ENCODE measurements at regions not wholly inside any gene's neighbourhood (a gene's known extent, or its start where the extent isn't known, plus 50 kb on each side); places are given as distances from the start of the nearest gene placed in this dataset.
"Not testable (repeated sequence)": the region's sequence is repeated elsewhere in the genome, so short reads cannot be mapped to it uniquely, and the experiment has no call there.

DNA sequence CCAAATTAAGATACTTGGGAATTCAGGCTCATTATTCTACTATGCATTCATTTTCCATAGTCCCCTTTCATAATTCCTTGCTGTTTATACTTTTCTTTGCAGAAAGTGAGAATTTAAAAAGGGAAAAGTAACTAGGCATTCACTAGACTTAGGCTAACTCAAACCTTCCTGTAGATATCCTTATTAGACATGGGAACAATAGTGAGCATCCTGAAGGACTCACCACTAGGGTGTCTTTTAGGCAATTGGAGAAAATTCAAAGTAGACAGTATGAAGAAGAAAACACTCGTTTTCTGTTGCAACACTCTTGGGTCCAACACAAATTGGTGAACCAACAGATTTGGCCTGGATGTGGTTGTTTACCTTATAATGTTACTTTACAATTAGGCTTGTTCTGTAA lies 213.2 kb upstream of the GRIN3A start:
- DNase-seq: no peak

- DNase-seq: no peak
Observed at GRCh38 chr9:101931756-101932155, 193.3 kb upstream of the GRIN3A start.

- no peak for DNase-seq
Observed at GRCh38 chr9:101930783-101931182, 192.3 kb upstream of the GRIN3A start.

DNA sequence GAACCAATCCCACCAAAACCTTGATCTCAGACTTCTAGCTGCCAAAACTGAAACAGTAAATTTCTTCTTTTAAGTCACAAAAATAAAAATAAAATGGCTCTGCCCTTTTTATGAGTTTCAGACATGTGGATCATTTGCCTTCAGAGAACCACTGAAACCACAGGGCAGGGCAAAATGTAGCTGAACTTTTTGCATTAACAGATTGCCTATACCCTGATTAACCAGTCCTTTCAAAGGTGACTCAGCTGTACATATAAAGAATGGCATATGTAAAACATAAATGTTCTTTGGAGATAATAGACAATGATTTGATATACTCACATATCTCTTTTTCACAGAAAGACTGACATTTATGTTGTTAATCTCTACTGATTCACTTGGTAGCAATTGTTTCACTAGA lies 187.1 kb upstream of the GRIN3A start:
- DNase-seq: no peak

DNA sequence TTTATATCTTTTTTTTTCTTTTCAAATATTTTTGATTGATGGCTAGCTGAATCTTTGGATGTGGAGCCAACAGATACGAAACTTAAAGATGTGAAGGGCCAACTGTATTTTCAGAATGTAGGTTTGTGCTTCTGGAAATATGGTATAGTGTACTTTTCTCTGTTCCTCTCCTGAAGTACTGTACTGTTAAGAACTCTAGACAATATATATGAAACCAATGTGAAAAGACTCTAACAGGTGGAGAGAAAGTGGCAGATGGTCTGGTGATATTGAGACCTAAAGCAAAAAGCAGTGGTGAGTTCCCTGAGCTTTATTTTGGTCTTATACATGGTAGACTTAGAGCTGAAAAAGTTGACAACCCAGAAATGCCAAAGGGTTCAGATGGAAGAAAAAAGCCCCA lies 185.0 kb upstream of the GRIN3A start:
- no peak for DNase-seq

GRCh38 chr9:101916948-101917347 lies 178.5 kb upstream of the GRIN3A start:
- DNase-seq: not testable (repeated sequence)

DNA sequence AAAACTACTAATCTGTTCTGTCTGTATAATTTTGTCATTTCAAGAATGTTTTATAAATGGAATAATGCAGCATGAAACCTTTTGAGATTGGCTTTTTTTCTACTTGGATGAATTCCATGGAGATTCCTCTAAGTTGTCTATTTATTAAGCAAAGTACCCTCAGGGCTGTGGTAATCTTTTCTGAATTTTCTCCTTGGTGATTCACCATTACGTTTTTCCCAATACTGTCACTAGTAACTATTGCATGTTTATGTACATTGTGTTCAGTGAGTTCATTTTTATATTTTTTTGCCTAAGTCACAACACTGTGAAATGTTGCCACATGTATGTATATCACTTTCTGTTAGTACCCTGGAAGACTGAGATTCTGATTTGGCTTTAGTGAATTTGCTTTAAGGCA lies 177.0 kb upstream of the GRIN3A start:
- no peak for DNase-seq

DNA sequence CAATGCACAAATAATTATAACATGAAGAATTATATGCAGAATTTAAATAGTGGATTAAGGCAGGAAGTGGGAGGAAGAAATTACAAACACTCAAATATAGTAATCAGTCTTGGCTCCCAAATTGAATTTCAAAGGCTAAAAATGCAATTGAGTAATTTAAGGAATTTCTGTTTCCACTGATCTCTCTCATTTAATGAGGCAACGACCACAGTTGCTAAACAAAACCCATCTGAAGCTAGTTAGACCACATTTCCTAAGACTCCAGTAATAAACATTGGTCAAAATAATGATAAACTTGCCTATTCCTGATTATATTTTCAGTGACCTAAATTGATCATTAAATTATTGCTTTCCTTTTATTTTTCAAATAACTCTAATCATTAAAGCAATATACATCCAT lies 174.3 kb upstream of the GRIN3A start:
- no peak for DNase-seq

DNA sequence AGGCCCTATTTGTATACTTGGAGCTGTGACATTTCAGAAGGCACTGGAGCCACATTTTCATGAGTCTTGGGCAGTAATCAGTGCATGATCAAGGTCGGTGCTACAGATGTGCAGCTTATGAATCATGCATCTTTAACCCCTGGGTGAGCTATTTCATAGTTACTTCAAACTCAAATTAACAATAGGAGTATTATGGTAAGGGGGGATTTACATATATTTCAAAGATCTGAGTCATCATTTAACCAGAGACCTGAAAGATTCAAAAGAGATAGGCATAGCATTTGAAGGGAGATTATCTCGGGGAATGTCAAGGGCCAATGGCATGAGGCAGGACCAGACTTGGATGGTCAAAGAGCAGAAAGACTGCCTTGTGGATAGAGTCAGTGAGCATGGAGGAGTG lies 169.0 kb upstream of the GRIN3A start:
- DNase-seq: no peak

DNA sequence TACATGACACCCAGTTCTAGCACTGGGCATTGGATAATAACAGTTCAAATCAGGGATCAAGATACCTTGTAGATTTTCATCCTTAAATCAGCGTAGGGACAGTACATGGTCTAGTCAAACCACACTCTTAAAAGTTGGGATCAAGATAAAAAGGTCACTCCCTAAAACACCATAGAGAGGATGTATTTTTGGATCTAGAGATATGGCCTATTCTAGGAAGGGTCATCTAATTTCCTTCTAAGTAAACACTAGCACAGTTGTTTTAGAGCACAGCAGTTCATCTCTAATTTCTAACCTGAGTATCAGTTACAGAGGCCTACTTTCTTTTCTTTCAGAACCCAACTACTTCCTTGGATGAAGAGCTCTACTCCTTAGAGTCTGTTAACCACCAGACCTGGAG lies 166.4 kb upstream of the GRIN3A start:
- no peak for DNase-seq

DNA sequence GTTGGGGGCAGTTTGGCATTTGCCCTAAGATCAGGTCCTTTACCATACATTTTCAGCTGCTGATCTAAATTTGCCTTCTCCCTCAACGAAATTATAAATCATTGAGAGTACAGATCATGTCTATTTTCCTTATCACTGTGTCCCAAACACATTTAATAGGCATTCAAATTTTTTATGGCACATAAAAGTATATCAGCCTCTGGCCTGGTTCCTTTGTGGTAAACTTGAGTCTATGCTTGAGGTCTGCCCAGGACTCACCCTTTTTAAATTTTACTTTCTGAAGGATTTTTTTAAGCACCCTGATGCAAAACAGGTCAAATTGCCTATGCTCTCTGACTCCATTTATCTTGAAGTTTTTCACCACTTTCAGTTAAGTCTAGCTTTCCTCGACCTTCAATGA lies 163.6 kb upstream of the GRIN3A start:
- no peak for DNase-seq

GRCh38 chr9:101897196-101897595 lies 158.7 kb upstream of the GRIN3A start:
- no peak for DNase-seq

- no peak for DNase-seq
Observed at GRCh38 chr9:101893661-101894646, 155.5 kb upstream of the GRIN3A start.

DNA sequence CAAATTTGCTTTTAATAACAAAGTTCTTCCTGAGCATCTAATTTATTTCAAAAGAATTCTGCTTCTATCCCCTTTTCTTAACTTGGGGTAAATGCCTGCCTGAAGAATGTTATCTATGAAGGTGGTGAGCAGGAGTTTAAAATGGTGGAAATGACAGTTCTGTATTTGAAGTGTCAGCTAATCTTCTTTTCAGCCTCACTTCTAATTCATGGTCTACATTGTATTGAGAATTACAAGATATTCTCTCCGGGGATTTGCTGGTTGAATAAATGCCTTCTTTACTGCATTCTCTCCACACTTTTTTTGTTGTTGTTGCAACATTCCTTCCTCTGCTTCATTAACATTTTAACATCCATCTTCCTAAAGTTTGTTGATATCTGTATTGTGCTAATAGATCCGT lies 143.1 kb upstream of the GRIN3A start:
- no peak for DNase-seq

- no peak for DNase-seq
Observed at GRCh38 chr9:101880846-101881245, 142.4 kb upstream of the GRIN3A start.

DNA sequence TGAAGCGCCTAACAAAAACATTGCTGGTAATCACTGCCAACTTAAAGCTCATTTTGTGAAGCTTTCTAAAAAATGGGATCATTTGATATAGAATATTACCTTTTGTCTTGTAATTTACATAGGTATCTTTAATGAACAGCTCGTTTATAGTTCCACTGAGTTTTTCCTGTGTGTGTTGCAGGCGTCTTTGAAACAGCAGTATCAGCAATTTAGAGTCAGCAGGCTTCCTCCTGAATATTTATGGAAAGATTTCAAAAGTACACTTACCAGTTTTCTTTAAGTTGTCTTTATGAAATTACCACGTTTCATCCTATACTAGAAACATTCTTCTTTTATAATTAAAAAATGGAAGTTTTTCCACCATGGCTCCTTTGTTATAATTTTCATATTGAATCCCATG lies 140.3 kb upstream of the GRIN3A start:
- DNase-seq: no peak

DNA sequence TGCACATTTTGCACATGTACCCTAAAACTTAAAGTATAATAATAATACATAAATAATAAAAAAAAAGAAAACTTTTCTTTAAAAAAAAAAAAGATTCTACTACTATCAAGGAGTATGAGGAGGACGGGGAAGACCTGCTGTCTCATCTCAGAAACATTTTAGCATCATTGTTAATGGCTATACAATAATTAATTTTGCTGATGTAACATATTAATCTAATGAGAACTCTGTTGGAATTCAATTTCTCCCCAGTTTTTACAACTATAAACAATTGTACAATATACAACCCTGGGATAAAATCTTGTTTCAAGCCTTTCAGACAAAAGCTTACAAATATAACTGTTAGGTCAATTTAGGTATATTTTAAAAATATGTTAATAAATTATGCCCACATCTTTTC lies 139.0 kb upstream of the GRIN3A start:
- DNase-seq: no peak

- DNase-seq: no peak
Observed at GRCh38 chr9:101861472-101861871, 123.0 kb upstream of the GRIN3A start.

DNA sequence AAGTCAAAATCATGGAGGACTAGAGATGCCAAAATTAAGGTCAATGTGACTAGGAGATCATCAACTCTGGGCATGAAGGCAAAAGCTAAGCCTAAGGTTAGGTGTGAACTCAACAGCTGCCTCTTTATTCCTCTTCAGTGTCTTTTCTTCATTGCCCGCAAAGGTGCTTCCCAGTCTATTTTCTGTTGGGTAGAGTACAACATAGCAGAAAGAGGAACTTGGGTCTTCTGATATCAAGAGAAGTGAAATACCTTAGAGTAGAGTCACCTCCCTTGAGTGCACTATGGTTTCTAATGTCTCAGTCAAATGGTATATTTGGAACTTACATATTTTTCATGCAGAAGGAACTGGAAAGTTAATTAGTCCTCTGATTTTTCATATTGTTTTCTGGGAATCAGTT lies 122.5 kb upstream of the GRIN3A start:
- no peak for DNase-seq

DNA sequence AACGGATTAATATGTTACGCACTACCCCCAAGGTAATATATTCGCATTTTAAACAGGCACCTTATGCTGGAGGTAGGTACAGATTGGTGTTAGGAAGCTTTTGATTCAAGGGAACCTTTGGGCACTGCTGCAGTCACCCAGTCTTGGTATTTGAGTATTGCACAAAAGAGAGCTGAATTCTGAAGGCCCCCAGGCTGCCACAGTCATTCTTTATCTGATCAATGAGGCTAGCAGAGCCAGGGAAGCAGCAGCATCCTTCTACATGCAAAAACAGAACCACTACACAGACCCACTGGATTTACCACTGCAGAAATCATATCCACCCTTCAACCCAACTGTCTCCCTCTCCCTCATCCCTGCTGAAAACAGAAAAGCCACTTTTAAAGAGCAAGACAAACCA lies 121.2 kb upstream of the GRIN3A start:
- no peak for DNase-seq

GRCh38 chr9:101858026-101858425 lies 119.6 kb upstream of the GRIN3A start:
- no peak for DNase-seq

- DNase-seq: no peak
Observed at GRCh38 chr9:101849102-101849707, 110.8 kb upstream of the GRIN3A start.

DNA sequence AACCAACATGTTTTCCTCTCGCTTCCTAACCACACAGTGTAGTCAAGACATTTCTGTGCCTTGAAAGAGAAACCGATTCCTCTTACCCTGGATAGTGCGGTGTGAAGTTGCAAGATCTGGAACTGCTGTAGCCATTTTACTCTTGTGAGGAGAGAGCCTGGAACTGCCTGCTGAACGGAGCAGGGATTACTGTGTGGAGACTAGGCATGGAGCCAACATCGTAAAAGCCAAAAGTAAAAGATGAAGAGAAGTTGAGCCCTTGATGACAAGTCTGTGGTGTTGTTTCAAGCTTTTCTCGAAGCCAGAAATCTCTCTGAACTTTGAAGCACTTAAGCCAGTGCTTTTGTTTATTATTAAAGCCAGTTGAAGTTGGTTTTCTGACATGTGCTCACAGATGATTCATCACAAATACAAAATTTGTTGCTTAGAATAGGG lies 110.1 kb upstream of the GRIN3A start:
- DNase-seq: no peak

- no peak for DNase-seq
Observed at GRCh38 chr9:101846161-101846560, 107.7 kb upstream of the GRIN3A start.
